MCF 10A (cell line): ENCODE measurements at regions not wholly inside any gene's neighbourhood (a gene's known extent, or its start where the extent isn't known, plus 50 kb on each side); places are given as distances from the start of the nearest gene placed in this dataset.

Experiments
- BruUV-seq: library from RNA; stranded (reverse); fragments of 400-500 nt; replicated peaks from 2 replicates; lab custom pipeline; 2021; lab: Mats Ljungman, UMichigan
- CTCF ChIA-PET: fragments of 300-600 bp; sonication (Branson Sonifier 250); formaldehyde crosslinking; extraction: SDS; loops from one replicate; lab custom pipeline; 2021; ENCODE audit warnings: antibody characterized with exemption, inconsistent platforms; lab: Yijun Ruan, JAX
- POLR2A ChIA-PET: fragments of 300-600, 350-650 bp; sonication (Branson Sonifier 250); formaldehyde crosslinking; extraction: SDS; loops from one replicate; lab custom pipeline; 2020; ENCODE audit warnings: antibody characterized with exemption, inconsistent platforms; lab: Yijun Ruan, JAX
- DNase-seq: peaks from one replicate; pipeline ENCODE4 v3.0.0-alpha.2; 2018; ENCODE audit not compliant: unreplicated experiment
- H3K27ac Mint-ChIP-seq: one replicate; pipeline ENCODE4 v1.8.0; 2022; ENCODE audit warnings: mild to moderate bottlenecking, low read depth, mixed read lengths; ENCODE audit not compliant: unreplicated experiment
- H3K27me3 Mint-ChIP-seq: one replicate; pipeline ENCODE4 v1.8.0; 2022; ENCODE audit warnings: mixed read lengths; ENCODE audit not compliant: insufficient read depth, unreplicated experiment
- H3K36me3 Mint-ChIP-seq: one replicate; pipeline ENCODE4 v1.8.0; 2022; ENCODE audit warnings: mild to moderate bottlenecking, moderate library complexity, mixed read lengths; ENCODE audit not compliant: insufficient read depth, unreplicated experiment
- H3K4me1 Mint-ChIP-seq: one replicate; pipeline ENCODE4 v1.8.0; 2022; ENCODE audit warnings: mixed read lengths; ENCODE audit not compliant: insufficient read depth, unreplicated experiment
- H3K4me3 Mint-ChIP-seq: one replicate; pipeline ENCODE4 v1.8.0; 2022; ENCODE audit warnings: mild to moderate bottlenecking, moderate library complexity, mixed read lengths; ENCODE audit not compliant: unreplicated experiment
- H3K9me3 Mint-ChIP-seq: one replicate; pipeline ENCODE4 v1.8.0; 2022; ENCODE audit warnings: mixed read lengths; ENCODE audit not compliant: unreplicated experiment
- intact Hi-C: fragments of 100-400 bp; cut with micrococcal nuclease; formaldehyde crosslinking; loops from 2 replicates; pipeline ENCODE4 v1.14.1; 2022
- TF ChIP-seq, protein P1 (sequence below): fragments of 200-600 bp; IDR thresholded peaks from one replicate; pipeline ENCODE4 v1.8.0; 2022; ENCODE audit warnings: antibody characterized with exemption, mild to moderate bottlenecking; ENCODE audit not compliant: unreplicated experiment

DNA sequence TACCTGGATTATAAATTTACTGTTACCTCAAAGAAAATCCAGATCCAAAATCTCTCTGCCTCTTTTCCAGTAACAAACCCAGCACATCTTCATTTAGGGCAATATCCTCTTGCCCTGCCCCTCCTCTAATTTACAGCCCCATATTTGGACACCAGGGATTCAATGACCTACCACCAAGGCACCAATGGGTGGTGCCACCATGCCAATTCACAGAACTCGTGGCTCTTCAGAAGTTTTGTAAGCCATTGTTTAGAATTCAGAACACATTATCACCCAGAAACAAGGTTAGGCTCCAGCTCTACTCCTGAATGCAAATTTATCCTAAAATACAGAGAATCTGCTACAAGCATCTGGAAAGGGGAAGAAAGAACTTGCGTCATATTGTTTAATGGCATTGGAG is 67.8 kb upstream of the SASH1 start:
- intact Hi-C loops, result no loop called here
- DNase-seq, result no peak
- Mint-ChIP-seq H3K27me3 (no peaks in the 10 kb centered on the region), H3K27ac (no peak overlapping the region), H3K4me1 (no peaks in the 10 kb centered on the region), H3K36me3 (no peaks in the 10 kb centered on the region), H3K9me3 (no peaks in the 10 kb centered on the region), H3K4me3 (no peak overlapping the region)
- ChIA-PET CTCF (interaction anchor here (0.6 to 1.5 kb wide), 2 partner anchors 8 to 78 kb away, joined by 3 to 4 read pairs; no protein-coding TSS in a partner anchor), POLR2A (no interaction called here)
- TF ChIP-seq, protein P1, sequence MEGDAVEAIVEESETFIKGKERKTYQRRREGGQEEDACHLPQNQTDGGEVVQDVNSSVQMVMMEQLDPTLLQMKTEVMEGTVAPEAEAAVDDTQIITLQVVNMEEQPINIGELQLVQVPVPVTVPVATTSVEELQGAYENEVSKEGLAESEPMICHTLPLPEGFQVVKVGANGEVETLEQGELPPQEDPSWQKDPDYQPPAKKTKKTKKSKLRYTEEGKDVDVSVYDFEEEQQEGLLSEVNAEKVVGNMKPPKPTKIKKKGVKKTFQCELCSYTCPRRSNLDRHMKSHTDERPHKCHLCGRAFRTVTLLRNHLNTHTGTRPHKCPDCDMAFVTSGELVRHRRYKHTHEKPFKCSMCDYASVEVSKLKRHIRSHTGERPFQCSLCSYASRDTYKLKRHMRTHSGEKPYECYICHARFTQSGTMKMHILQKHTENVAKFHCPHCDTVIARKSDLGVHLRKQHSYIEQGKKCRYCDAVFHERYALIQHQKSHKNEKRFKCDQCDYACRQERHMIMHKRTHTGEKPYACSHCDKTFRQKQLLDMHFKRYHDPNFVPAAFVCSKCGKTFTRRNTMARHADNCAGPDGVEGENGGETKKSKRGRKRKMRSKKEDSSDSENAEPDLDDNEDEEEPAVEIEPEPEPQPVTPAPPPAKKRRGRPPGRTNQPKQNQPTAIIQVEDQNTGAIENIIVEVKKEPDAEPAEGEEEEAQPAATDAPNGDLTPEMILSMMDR, result no peak
- BruUV-seq, result no TSS peak

DNA sequence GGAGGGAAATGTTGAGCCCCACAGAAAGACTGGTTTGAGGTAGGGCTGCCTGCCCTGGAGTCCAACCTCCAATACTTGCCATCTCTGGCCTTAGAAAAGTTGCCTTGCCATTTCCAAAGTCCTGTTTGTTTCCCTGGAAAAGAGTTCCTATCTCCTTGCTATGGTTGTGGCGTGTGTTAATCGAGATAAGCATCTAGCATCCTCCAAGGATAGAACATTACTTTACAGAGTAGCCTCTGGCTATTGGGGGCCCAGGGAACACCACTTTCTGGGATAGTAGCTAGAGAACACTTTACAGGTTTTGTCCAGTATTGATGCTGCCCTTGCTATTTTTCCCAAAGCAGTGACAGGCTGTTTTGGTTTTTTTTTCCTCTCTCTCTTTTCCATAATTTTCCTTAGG is 57.4 kb upstream of the SASH1 start:
- Mint-ChIP-seq H3K27ac (no peak overlapping the region), H3K4me3 (no peak overlapping the region), H3K9me3 (peaks cover 8% of the 10 kb centered on the region), H3K36me3 (no peaks in the 10 kb centered on the region), H3K4me1 (peaks cover 6% of the 10 kb centered on the region), H3K27me3 (no peaks in the 10 kb centered on the region)
- no peak for DNase-seq
- intact Hi-C loops, result no loop called here
- no TSS peak for BruUV-seq
- ChIA-PET POLR2A (no interaction called here), CTCF (no interaction called here)
- TF ChIP-seq, protein P1, result no peak

DNA sequence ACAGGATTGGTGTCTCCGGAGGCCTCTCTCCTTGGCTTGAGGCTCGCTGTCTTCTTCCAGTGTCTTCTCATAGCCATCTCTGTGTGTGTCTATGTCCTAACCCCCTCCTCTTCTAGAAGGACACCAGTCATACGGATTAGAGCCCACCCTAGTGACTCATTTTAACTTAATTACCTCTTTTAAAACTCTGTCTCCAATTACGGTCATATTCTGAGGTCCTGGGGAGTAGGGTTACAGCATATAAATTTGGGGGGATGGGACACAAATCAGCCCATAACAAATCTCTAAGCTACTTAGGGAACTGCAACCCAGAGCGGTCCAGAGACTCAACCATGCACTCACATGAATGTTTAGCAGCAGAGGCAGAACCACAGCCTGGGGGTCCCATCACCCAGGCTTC is 56.1 kb upstream of the SASH1 start:
- no TSS peak for BruUV-seq
- no peaks in the 10 kb centered on the region for H3K36me3 Mint-ChIP-seq
- no peak for DNase-seq
- POLR2A ChIA-PET, result no interaction called here
- intact Hi-C loops, result no loop called here
- no peaks in the 10 kb centered on the region for H3K4me1 Mint-ChIP-seq
- no peak overlapping the region for H3K27ac Mint-ChIP-seq
- H3K4me3 Mint-ChIP-seq, result no peak overlapping the region
- no peaks in the 10 kb centered on the region for H3K9me3 Mint-ChIP-seq
- CTCF ChIA-PET, result interaction anchor here (0.7 to 0.8 kb wide), 2 partner anchors 178 to 766 kb away, joined by 3 to 4 read pairs; no protein-coding TSS in a partner anchor
- TF ChIP-seq, protein P1, result no peak
- H3K27me3 Mint-ChIP-seq, result no peaks in the 10 kb centered on the region

DNA sequence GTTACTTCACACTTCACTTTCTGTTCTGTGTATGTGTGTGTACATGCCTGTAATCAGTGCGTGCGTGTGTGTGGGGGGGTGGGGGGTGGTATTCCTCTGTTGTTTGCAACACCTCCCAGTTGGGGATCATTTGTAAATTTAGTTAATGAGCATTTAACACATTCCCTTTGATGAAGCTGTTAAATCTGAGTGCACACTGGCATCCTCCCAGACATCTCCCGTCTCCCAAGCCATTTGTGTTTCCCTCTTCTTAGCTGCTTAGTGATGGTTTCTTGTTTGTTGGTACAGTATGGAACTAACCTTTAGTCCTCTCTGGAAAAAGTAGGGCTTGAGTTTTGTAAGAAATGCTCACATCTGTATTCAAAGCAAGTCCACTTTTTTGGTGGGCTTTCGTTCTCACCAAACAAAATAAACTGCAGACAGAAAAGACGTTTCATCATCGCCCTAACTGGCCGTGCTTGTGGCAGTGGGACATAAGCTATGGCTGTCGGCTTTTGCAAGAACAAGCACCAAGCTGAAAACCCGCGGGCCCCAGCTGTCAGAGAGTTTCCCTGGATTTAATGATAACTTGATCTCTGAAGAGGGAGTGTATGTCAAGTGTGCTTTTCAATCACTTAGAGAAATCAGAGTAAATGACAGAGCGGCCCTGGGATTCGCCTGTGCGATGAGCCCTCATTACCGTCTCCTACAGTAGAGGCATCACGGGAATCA is 54.9 kb upstream of the SASH1 start:
- POLR2A ChIA-PET, result no interaction called here
- no peak overlapping the region for H3K27ac Mint-ChIP-seq
- intact Hi-C loops, result no loop called here
- H3K9me3 Mint-ChIP-seq, result no peaks in the 10 kb centered on the region
- no peaks in the 10 kb centered on the region for H3K27me3 Mint-ChIP-seq
- TF ChIP-seq, protein P1, result no peak
- no peaks in the 10 kb centered on the region for H3K4me1 Mint-ChIP-seq
- DNase-seq, result no peak
- CTCF ChIA-PET, result interaction anchor here (0.5 kb wide), 1 partner anchor 9 kb away, joined by 5 read pairs; no protein-coding TSS in a partner anchor
- no TSS peak for BruUV-seq
- H3K4me3 Mint-ChIP-seq, result no peak overlapping the region
- no peaks in the 10 kb centered on the region for H3K36me3 Mint-ChIP-seq
